IMR-90 (cell line): ENCODE measurements at regions not wholly inside any gene's neighbourhood (a gene's known extent, or its start where the extent isn't known, plus 50 kb on each side); places are given as distances from the start of the nearest gene placed in this dataset.

Experiments
- ATAC-seq: fragments of 200-7000 bp; cut with Tn5 transposase; 2 replicates; pipeline ENCODE4 v1.9.1; 2020; ENCODE audit warnings: low read depth, mild to moderate bottlenecking, moderate library complexity
- BruUV-seq: library from RNA; stranded (reverse); fragments of 400-500 nt; replicated peaks from 2 replicates; lab custom pipeline; 2021; lab: Mats Ljungman, UMichigan
- CTCF ChIA-PET: fragments of 300-600 bp; formaldehyde crosslinking; extraction: SDS; loops from one replicate; lab custom pipeline; 2021; ENCODE audit warnings: antibody characterized with exemption; lab: Yijun Ruan, JAX
- POLR2A ChIA-PET: fragments of 300-600 bp; sonication (Branson Sonifier 250); formaldehyde crosslinking; loops from one replicate; lab custom pipeline; 2022; ENCODE audit warnings: antibody characterized with exemption; ENCODE audit not compliant: unreplicated experiment; lab: Charles Lee
- DNase-seq: peaks from one replicate; pipeline ENCODE4 v3.0.0; 2013
- H2AFZ ChIP-seq: replicated peaks from 2 replicates; pipeline ENCODE3; 2013; ENCODE audit warnings: low read length, mild to moderate bottlenecking; ENCODE audit not compliant: poor library complexity
- H2AK5ac ChIP-seq: 2 replicates; pipeline ENCODE4 v1.6.1; 2013; ENCODE audit warnings: low read depth, low read length, inconsistent platforms
- H2AK9ac ChIP-seq: replicated peaks from 2 replicates; pipeline ENCODE3; 2013; ENCODE audit warnings: mild to moderate bottlenecking, low read depth, low read length, moderate library complexity; ENCODE audit not compliant: poor library complexity
- H2BK120ac ChIP-seq: 2 replicates; pipeline ENCODE4 v1.6.1; 2013; ENCODE audit warnings: low read depth, low read length, inconsistent platforms
- H2BK15ac ChIP-seq: 3 replicates; pipeline ENCODE4 v1.6.1; 2013; ENCODE audit warnings: low read depth, low read length, inconsistent platforms
- H2BK20ac ChIP-seq: 2 replicates; pipeline ENCODE4 v1.6.1; 2013; ENCODE audit warnings: low read depth, mild to moderate bottlenecking, inconsistent platforms, low read length, moderate library complexity
- H2BK5ac ChIP-seq: 2 replicates; pipeline ENCODE4 v1.6.1; 2013; ENCODE audit warnings: mild to moderate bottlenecking, low read depth, low read length, inconsistent platforms; ENCODE audit not compliant: poor library complexity, severe bottlenecking
- H3K14ac ChIP-seq: replicated peaks from 2 replicates; pipeline ENCODE4 v1.6.1; 2013; ENCODE audit warnings: low read depth, low read length, inconsistent platforms
- H3K18ac ChIP-seq: 2 replicates; pipeline ENCODE4 v1.6.1; 2013; ENCODE audit warnings: low read depth, low read length, control low read depth
- H3K23ac ChIP-seq: 2 replicates; pipeline ENCODE4 v1.6.1; 2013; ENCODE audit warnings: low read depth, low read length, inconsistent platforms
- H3K27ac ChIP-seq: 2 replicates; pipeline ENCODE4 v1.5.1; 2013; ENCODE audit warnings: mild to moderate bottlenecking, control low read depth, low read length; ENCODE audit not compliant: insufficient read depth
- H3K27me3 ChIP-seq: 2 replicates; pipeline ENCODE4 v1.6.1; 2013; ENCODE audit warnings: low read length; ENCODE audit not compliant: control insufficient read depth, insufficient read depth
- H3K36me3 ChIP-seq: 2 replicates; pipeline ENCODE4 v1.6.1; 2013; ENCODE audit warnings: low read length, mixed read lengths; ENCODE audit not compliant: control insufficient read depth, insufficient read depth
- H3K4ac ChIP-seq: 2 replicates; pipeline ENCODE4 v1.6.1; 2013; ENCODE audit warnings: low read depth, low read length, inconsistent platforms
- H3K4me1 ChIP-seq: 2 replicates; pipeline ENCODE4 v1.6.1; 2013; ENCODE audit warnings: low read length, mixed read lengths; ENCODE audit not compliant: control insufficient read depth, insufficient read depth
- H3K4me2 ChIP-seq: 2 replicates; pipeline ENCODE4 v1.6.1; 2013; ENCODE audit warnings: low read depth, mild to moderate bottlenecking, control low read depth, low read length, moderate library complexity
- H3K4me3 ChIP-seq: 2 replicates; pipeline ENCODE4 v1.5.1; 2013; ENCODE audit warnings: low read depth, mild to moderate bottlenecking, control low read depth, low read length, moderate library complexity; ENCODE audit not compliant: insufficient read depth
- H3K56ac ChIP-seq: 2 replicates; pipeline ENCODE4 v1.6.1; 2013; ENCODE audit warnings: low read length, inconsistent platforms; ENCODE audit not compliant: insufficient read depth; ENCODE audit errors: extremely low read depth
- H3K79me1 ChIP-seq, 2 experiments: 2 replicates each; pipeline ENCODE4 v1.6.1; 2013; ENCODE audit warnings: low read length in 2 of 2, inconsistent platforms in 1 of 2, low read depth in 1 of 2
- H3K9ac ChIP-seq: 2 replicates; pipeline ENCODE4 v1.6.1; 2013; ENCODE audit warnings: low read depth, low read length, control low read depth
- H3K9me1 ChIP-seq: 2 replicates; pipeline ENCODE4 v1.6.1; 2013; ENCODE audit warnings: low read length, inconsistent platforms; ENCODE audit not compliant: insufficient read depth
- H3K9me3 ChIP-seq: 2 replicates; pipeline ENCODE4 v1.6.1; 2013; ENCODE audit warnings: low read length; ENCODE audit not compliant: control insufficient read depth, insufficient read depth
- H4K20me1 ChIP-seq: 2 replicates; pipeline ENCODE4 v1.6.1; 2013; ENCODE audit warnings: low read length, inconsistent platforms; ENCODE audit not compliant: insufficient read depth
- H4K5ac ChIP-seq: 2 replicates; pipeline ENCODE4 v1.6.1; 2013; ENCODE audit warnings: mild to moderate bottlenecking, low read depth, low read length, control low read depth
- H4K8ac ChIP-seq, 2 experiments: 2 replicates each; pipeline ENCODE4 v1.6.1; 2013; ENCODE audit warnings: low read depth in 2 of 2, low read length in 2 of 2, control low read depth in 1 of 2, inconsistent platforms in 1 of 2
- H4K91ac ChIP-seq: 2 replicates; pipeline ENCODE4 v1.6.1; 2013; ENCODE audit warnings: low read depth, low read length, inconsistent platforms; ENCODE audit not compliant: insufficient read depth
- BHLHE40 ChIP-seq: fragments of 150-350 bp; IDR thresholded peaks from 2 replicates; pipeline ENCODE4 v1.6.1; 2016; ENCODE audit warnings: mild to moderate bottlenecking, low read depth, low read length
- CEBPB ChIP-seq: IDR thresholded peaks from 2 replicates; pipeline ENCODE4 v1.6.1; 2012; ENCODE audit warnings: low read depth, low read length, improper control_type of control experiment
- ELK1 ChIP-seq: fragments of 150-350 bp; IDR thresholded peaks from 2 replicates; pipeline ENCODE4 v1.6.1; 2016; ENCODE audit warnings: low read depth, mild to moderate bottlenecking, low read length, moderate library complexity, borderline replicate concordance
- FOS ChIP-seq: fragments of 150-350 bp; IDR thresholded peaks from 2 replicates; pipeline ENCODE4 v1.6.1; 2016; ENCODE audit warnings: low read depth, low read length
- MAFK ChIP-seq: IDR thresholded peaks from 2 replicates; pipeline ENCODE4 v1.6.1; 2012; ENCODE audit warnings: low read depth, low read length, improper control_type of control experiment
- MAZ ChIP-seq: IDR thresholded peaks from 2 replicates; pipeline ENCODE4 v1.6.1; 2012; ENCODE audit warnings: low read depth, mild to moderate bottlenecking, low read length, improper control_type of control experiment, moderate library complexity, borderline replicate concordance
- MXI1 ChIP-seq: IDR thresholded peaks from 2 replicates; pipeline ENCODE4 v1.6.1; 2012; ENCODE audit warnings: low read depth, mild to moderate bottlenecking, low read length, moderate library complexity, borderline replicate concordance
- NFE2L2 ChIP-seq: fragments of 150-350 bp; IDR thresholded peaks from 2 replicates; pipeline ENCODE4 v1.6.1; 2016; ENCODE audit warnings: low read depth, mild to moderate bottlenecking, low read length
- POLR2A ChIP-seq: IDR thresholded peaks from 2 replicates; pipeline ENCODE4 v1.6.1; 2012; ENCODE audit warnings: mild to moderate bottlenecking, low read depth, low read length
- RAD21 ChIP-seq: IDR thresholded peaks from 2 replicates; pipeline ENCODE4 v1.6.1; 2012; ENCODE audit warnings: low read length, improper control_type of control experiment
- RCOR1 ChIP-seq: IDR thresholded peaks from 2 replicates; pipeline ENCODE4 v1.6.1; 2012; ENCODE audit warnings: mild to moderate bottlenecking, low read length, improper control_type of control experiment; ENCODE audit not compliant: insufficient replicate concordance
- RFX5 ChIP-seq: IDR thresholded peaks from 2 replicates; pipeline ENCODE4 v1.8.0; 2012; ENCODE audit warnings: low read depth, mild to moderate bottlenecking, low read length, moderate library complexity
- SMC3 ChIP-seq: fragments of 150-350 bp; IDR thresholded peaks from 2 replicates; pipeline ENCODE4 v1.6.1; 2016; ENCODE audit warnings: low read depth, mild to moderate bottlenecking, antibody characterized with exemption, low read length, moderate library complexity
- USF2 ChIP-seq: fragments of 150-350 bp; IDR thresholded peaks from 2 replicates; pipeline ENCODE4 v1.6.1; 2017; ENCODE audit warnings: mild to moderate bottlenecking, antibody characterized with exemption, low read length, low read depth
- WGBS, 2 experiments: methylation state at CpG; one replicate each; pipeline versions ENCODE4 v1.1.5 to v1.1.7; 2013; ENCODE audit warnings: missing lambda C conversion rate in 2 of 2; ENCODE audit not compliant: insufficient read length in 1 of 2; ENCODE audit errors: extremely low coverage in 2 of 2; 5-methylcytosine and 5-hydroxymethylcytosine counted together
- dilution Hi-C: fragments of 300-500 bp; cut with HindIII; formaldehyde crosslinking; loops from one replicate; pipeline ENCODE4 v1.14.3; 2018; ENCODE audit warnings: low sequenced_read_pairs; ENCODE audit not compliant: unreplicated experiment
- in situ Hi-C: fragments of 300-500 bp; cut with MboI; formaldehyde crosslinking; loops from 3 replicates; pipeline ENCODE4 v1.14.3; 2019; ENCODE audit warnings: low sequenced_read_pairs, inconsistent platforms, mixed read lengths
- intact Hi-C: fragments of 100-400 bp; cut with micrococcal nuclease; formaldehyde crosslinking; loops from 2 replicates; pipeline ENCODE4 v1.10.0; 2022
- TF ChIP-seq, protein P1 (sequence below): conservative IDR thresholded peaks from 2 replicates; pipeline ENCODE4 v1.5.1; 2012; ENCODE audit warnings: mild to moderate bottlenecking, low read depth, low read length, improper control_type of control experiment

GRCh38 chr3:21835264-21835663 is 84.3 kb upstream of the ZNF385D start:
- Histone ChIP-seq H2BK120ac (no peak overlapping the region), H4K5ac (no peak overlapping the region), H3K4me3 (no peak overlapping the region), H2AFZ (no peak overlapping the region), H3K9ac (no peak overlapping the region), H3K4ac (no peak overlapping the region), H3K79me1 (no peaks in the 10 kb centered on the region), H4K91ac (no peak overlapping the region), H3K56ac (no peak overlapping the region), H3K9me1 (no peaks in the 10 kb centered on the region), H3K23ac (no peak overlapping the region), H3K18ac (no peak overlapping the region), H4K8ac (no peak overlapping the region), H2BK20ac (no peak overlapping the region), H3K4me2 (no peak overlapping the region), H2AK5ac (no peak overlapping the region), H3K36me3 (no peaks in the 10 kb centered on the region), H2AK9ac (no peak overlapping the region), H3K9me3 (no peaks in the 10 kb centered on the region), H2BK15ac (no peak overlapping the region), H3K27me3 (no peaks in the 10 kb centered on the region), H2BK5ac (no peak overlapping the region), H3K4me1 (no peaks in the 10 kb centered on the region), H3K27ac (no peak overlapping the region), H4K20me1 (no peaks in the 10 kb centered on the region), H3K14ac (no peak overlapping the region)
- DNase-seq (no peak), ATAC-seq (no peak)
- TF ChIP-seq CEBPB (no peak), USF2 (no peak), SMC3 (no peak), RCOR1 (no peak), RFX5 (no peak), RAD21 (no peak), BHLHE40 (no peak), MXI1 (no peak), ELK1 (no peak), POLR2A (no peak), MAFK (no peak), NFE2L2 (no peak), FOS (no peak), MAZ (no peak)
- TF ChIP-seq, protein P1, sequence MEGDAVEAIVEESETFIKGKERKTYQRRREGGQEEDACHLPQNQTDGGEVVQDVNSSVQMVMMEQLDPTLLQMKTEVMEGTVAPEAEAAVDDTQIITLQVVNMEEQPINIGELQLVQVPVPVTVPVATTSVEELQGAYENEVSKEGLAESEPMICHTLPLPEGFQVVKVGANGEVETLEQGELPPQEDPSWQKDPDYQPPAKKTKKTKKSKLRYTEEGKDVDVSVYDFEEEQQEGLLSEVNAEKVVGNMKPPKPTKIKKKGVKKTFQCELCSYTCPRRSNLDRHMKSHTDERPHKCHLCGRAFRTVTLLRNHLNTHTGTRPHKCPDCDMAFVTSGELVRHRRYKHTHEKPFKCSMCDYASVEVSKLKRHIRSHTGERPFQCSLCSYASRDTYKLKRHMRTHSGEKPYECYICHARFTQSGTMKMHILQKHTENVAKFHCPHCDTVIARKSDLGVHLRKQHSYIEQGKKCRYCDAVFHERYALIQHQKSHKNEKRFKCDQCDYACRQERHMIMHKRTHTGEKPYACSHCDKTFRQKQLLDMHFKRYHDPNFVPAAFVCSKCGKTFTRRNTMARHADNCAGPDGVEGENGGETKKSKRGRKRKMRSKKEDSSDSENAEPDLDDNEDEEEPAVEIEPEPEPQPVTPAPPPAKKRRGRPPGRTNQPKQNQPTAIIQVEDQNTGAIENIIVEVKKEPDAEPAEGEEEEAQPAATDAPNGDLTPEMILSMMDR: no peak
- ChIA-PET POLR2A (no interaction called here), CTCF (no interaction called here)
- no TSS peak for BruUV-seq
- in situ Hi-C loops (no loop called here), intact Hi-C loops (no loop called here), dilution Hi-C loops (no loop called here)
- no CpG with 5 or more reads among the region's 2 CpGs for WGBS, 2 experiments
